Medulla oblongata (tissue), 1 donor: ENCODE measurements at regions not wholly inside any gene's neighbourhood (a gene's known extent, or its start where the extent isn't known, plus 50 kb on each side); places are given as distances from the start of the nearest gene placed in this dataset.

Experiments used
- DNase-seq: peaks from one replicate; pipeline ENCODE4 v3.0.0-alpha.2; 2015; ENCODE audit errors: extremely low spot score

- DNase-seq: no peak
Measured at GRCh38 chr7:26600411-26600810, 264.0 kb downstream of the SKAP2 start.

- DNase-seq: no peak
Measured at GRCh38 chr7:26603631-26604030, 260.8 kb downstream of the SKAP2 start.

GRCh38 chr7:26608402-26608801 lies 256.0 kb downstream of the SKAP2 start:
- DNase-seq: no peak

- no peak for DNase-seq
Measured at GRCh38 chr7:26609082-26609481, 255.3 kb downstream of the SKAP2 start.

- DNase-seq: no peak
Measured at GRCh38 chr7:26609532-26609931, 254.9 kb downstream of the SKAP2 start.

GRCh38 chr7:26612742-26613141 lies 251.6 kb downstream of the SKAP2 start:
- DNase-seq: no peak

GRCh38 chr7:26614503-26614902 lies 249.9 kb downstream of the SKAP2 start:
- DNase-seq: no peak

GRCh38 chr7:26616235-26616634 lies 248.2 kb downstream of the SKAP2 start:
- DNase-seq: no peak

- no peak for DNase-seq
Measured at GRCh38 chr7:26617066-26617465, 247.3 kb downstream of the SKAP2 start.
